22Rv1 (cell line): ENCODE measurements at regions not wholly inside any gene's neighbourhood (a gene's known extent, or its start where the extent isn't known, plus 50 kb on each side); places are given as distances from the start of the nearest gene placed in this dataset.

Source experiments
- ZFX ChIP-seq: fragments of 450-650 bp; IDR thresholded peaks from 2 replicates; pipeline ENCODE4 v1.6.1; 2017; ENCODE audit warnings: antibody characterized with exemption, borderline replicate concordance
- TF ChIP-seq, protein P1 (sequence below): fragments of 450-650 bp; IDR thresholded peaks from 2 replicates; pipeline ENCODE4 v1.5.1; 2017; ENCODE audit warnings: mild to moderate bottlenecking

DNA sequence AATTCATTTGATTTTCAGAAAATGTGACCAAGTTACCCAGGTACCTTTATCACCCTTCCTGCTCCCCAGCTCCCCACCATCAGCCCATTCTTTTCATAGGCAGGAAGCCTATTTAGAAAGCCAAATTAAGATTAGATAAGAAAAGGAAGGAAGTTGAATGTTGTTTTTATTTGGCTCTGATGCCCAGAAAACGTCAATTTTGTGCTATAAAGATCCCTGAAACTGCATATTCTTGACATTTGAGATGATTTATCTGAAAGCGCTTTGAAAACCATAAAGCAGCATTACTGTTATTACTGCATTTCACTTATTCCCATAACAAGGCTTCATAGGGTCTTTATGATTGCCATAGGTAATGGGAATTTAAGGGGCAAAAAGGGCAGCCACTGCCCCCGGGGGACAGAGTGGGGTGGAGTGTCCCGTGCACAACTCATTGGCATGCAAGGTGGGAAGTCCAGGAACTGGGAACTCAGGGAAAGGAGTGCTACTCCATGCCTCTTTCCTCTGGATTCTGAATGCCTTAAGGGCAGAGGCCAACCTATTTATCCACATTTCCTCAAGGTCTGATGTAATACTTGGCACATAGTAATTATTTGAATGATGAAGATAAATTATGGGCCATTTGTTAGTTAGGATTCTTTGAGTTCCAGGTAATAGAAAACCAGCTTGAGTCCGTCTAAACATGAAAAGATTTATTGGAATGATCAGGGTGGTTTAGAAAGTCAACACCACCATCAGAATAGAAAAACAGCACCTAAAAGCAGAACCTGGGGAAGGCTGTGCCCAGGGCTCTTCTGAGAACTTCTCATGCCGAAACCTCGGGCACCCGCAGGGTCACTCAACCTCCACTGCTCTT, 100.6 kb upstream of the ELMO1 start:
- TF ChIP-seq, protein P1, sequence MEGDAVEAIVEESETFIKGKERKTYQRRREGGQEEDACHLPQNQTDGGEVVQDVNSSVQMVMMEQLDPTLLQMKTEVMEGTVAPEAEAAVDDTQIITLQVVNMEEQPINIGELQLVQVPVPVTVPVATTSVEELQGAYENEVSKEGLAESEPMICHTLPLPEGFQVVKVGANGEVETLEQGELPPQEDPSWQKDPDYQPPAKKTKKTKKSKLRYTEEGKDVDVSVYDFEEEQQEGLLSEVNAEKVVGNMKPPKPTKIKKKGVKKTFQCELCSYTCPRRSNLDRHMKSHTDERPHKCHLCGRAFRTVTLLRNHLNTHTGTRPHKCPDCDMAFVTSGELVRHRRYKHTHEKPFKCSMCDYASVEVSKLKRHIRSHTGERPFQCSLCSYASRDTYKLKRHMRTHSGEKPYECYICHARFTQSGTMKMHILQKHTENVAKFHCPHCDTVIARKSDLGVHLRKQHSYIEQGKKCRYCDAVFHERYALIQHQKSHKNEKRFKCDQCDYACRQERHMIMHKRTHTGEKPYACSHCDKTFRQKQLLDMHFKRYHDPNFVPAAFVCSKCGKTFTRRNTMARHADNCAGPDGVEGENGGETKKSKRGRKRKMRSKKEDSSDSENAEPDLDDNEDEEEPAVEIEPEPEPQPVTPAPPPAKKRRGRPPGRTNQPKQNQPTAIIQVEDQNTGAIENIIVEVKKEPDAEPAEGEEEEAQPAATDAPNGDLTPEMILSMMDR, result no peak
- TF ChIP-seq ZFX, result no peak
